BLaER1 treated with 17β-estradiol and CSF1 and Interleukin-3, amounts not matched to agents 10 nM and 100 nM (cell line): ENCODE measurements at regions not wholly inside any gene's neighbourhood (a gene's known extent, or its start where the extent isn't known, plus 50 kb on each side); places are given as distances from the start of the nearest gene placed in this dataset.
"Not testable (repeated sequence)": the region's sequence is repeated elsewhere in the genome, so short reads cannot be mapped to it uniquely, and the experiment has no call there.

Experiments
- H3K27ac ChIP-seq, 11 experiments: shearing (Covaris generic); formaldehyde crosslinking; 2 replicates each; pipeline ENCODE4 v1.8.1; 2022
- H3K27me3 ChIP-seq, 11 experiments: shearing (Covaris generic); formaldehyde crosslinking; 2 replicates each; pipeline ENCODE4 v1.8.1; 2022
- H3K36me3 ChIP-seq, 11 experiments: shearing (Covaris generic); formaldehyde crosslinking; 2 replicates each; pipeline ENCODE4 v1.8.1; 2022
- H3K4me1 ChIP-seq, 10 experiments: shearing (Covaris generic); formaldehyde crosslinking; 2 replicates each; pipeline ENCODE4 v1.8.1; 2022
- H3K4me2 ChIP-seq, 11 experiments: shearing (Covaris generic); formaldehyde crosslinking; 2 replicates each; pipeline ENCODE4 v1.8.1; 2022
- H3K4me3 ChIP-seq, 10 experiments: shearing (Covaris generic); formaldehyde crosslinking; 2 replicates each; pipeline ENCODE4 v1.8.1; 2022
- H3K9ac ChIP-seq, 11 experiments: shearing (Covaris generic); formaldehyde crosslinking; 2 replicates each; pipeline ENCODE4 v1.8.1; 2022
- H3K9me3 ChIP-seq, 11 experiments: shearing (Covaris generic); formaldehyde crosslinking; replicated peaks in 1 of 11; 2 replicates each; pipeline ENCODE4 v1.8.1; 2022
- H4K20me1 ChIP-seq, 11 experiments: shearing (Covaris generic); formaldehyde crosslinking; 2 replicates each; pipeline ENCODE4 v1.8.1; 2022
- Cebpa-rat ChIP-seq, 11 experiments: shearing (Covaris generic); IDR thresholded peaks; 2 replicates each; pipeline ENCODE4 v1.8.1; 2022

DNA sequence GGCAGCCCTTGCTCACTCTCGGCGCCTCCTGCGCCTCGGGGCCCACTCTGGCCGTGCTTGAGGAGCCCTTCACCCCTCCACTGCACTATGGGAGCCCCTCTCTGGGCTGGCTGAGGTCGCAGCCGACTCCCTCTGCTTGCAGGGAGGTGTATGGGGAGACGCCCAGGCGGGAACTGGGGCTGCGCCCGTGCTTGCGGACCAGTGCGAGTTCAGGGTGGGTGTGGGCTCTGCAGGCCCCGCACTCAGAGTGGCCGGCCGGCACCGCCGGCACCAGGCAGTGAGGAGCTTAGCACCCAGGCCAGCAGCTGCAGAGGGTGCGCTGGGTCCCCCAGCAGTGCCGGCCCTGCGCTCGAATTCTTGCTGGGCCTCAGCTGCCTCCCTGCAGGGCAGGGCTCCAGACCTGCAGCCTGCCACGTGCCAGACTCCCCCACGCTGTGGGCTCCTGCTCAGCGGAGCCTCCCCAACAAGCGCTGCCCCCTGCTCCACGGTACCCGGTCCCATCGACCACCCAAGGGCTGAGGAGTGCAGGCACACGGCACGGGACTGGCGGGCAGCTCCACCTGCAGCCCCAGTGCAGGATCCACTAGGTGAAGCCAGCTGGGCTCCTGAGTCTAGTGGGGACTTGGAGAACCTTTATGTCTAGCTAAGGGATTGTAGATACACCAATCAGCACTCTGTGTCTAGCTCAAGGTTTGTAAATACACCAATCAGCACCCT is 54.0 kb upstream of the WWC2 start:
- not testable (repeated sequence) for H4K20me1 ChIP-seq, H3K27me3 ChIP-seq, H3K9ac ChIP-seq, H3K36me3 ChIP-seq, H3K4me2 ChIP-seq, H3K27ac ChIP-seq, H3K4me1 ChIP-seq, H3K4me3 ChIP-seq
- peaks cover 10 to 33% (median 23%) of the 10 kb centered on the region in 11 experiments for H3K9me3 ChIP-seq

GRCh38 chr4:183038436-183038835 is 60.6 kb upstream of the WWC2 start:
- no peak for TF ChIP-seq Cebpa-rat (IDR thresholded peaks at IDR 0.05)
- H3K4me2 ChIP-seq, result no peak overlapping the region
- H3K4me1 ChIP-seq, result no peaks in the 10 kb centered on the region
- no peak overlapping the region for H3K9ac ChIP-seq
- H3K27ac ChIP-seq, result no peak overlapping the region
- no peak overlapping the region for H3K4me3 ChIP-seq
- no peaks in the 10 kb centered on the region for H3K27me3 ChIP-seq
- H4K20me1 ChIP-seq, result no peaks in the 10 kb centered on the region
- H3K9me3 ChIP-seq, result peaks cover 0 to 8% (median 0%) of the 10 kb centered on the region in 11 experiments; a peak in 2 of 22 replicates
- H3K36me3 ChIP-seq, result no peaks in the 10 kb centered on the region

- no peaks in the 10 kb centered on the region for H3K9me3 ChIP-seq
- H3K4me1 ChIP-seq, result no peaks in the 10 kb centered on the region
- TF ChIP-seq Cebpa-rat (IDR thresholded peaks at IDR 0.05), result no peak
- no peaks in the 10 kb centered on the region for H4K20me1 ChIP-seq
- no peak overlapping the region for H3K9ac ChIP-seq
- no peaks in the 10 kb centered on the region for H3K36me3 ChIP-seq
- no peak overlapping the region for H3K4me3 ChIP-seq
- no peaks in the 10 kb centered on the region for H3K27me3 ChIP-seq
- no peak overlapping the region for H3K27ac ChIP-seq
- no peak overlapping the region for H3K4me2 ChIP-seq
Measured at GRCh38 chr4:183035726-183036415, 63.2 kb upstream of the WWC2 start.

GRCh38 chr4:183035256-183035655 is 63.8 kb upstream of the WWC2 start:
- H3K9me3 ChIP-seq, result no peaks in the 10 kb centered on the region
- no peaks in the 10 kb centered on the region for H3K27me3 ChIP-seq
- TF ChIP-seq Cebpa-rat (IDR thresholded peaks at IDR 0.05), result no peak
- H3K9ac ChIP-seq, result no peak overlapping the region
- no peak overlapping the region for H3K27ac ChIP-seq
- no peaks in the 10 kb centered on the region for H3K36me3 ChIP-seq
- H3K4me3 ChIP-seq, result no peak overlapping the region
- H3K4me2 ChIP-seq, result no peak overlapping the region
- no peaks in the 10 kb centered on the region for H3K4me1 ChIP-seq
- H4K20me1 ChIP-seq, result no peaks in the 10 kb centered on the region

- H3K36me3 ChIP-seq, result no peaks in the 10 kb centered on the region
- H3K4me2 ChIP-seq, result no peak overlapping the region
- no peaks in the 10 kb centered on the region for H4K20me1 ChIP-seq
- H3K9me3 ChIP-seq, result no peaks in the 10 kb centered on the region
- no peaks in the 10 kb centered on the region for H3K27me3 ChIP-seq
- H3K4me1 ChIP-seq, result no peaks in the 10 kb centered on the region; a peak in 1 of 20 replicates
- no peak overlapping the region for H3K9ac ChIP-seq
- H3K4me3 ChIP-seq, result no peak overlapping the region
- TF ChIP-seq Cebpa-rat (IDR thresholded peaks at IDR 0.05), result no peak
- H3K27ac ChIP-seq, result no peak overlapping the region
Measured at GRCh38 chr4:183030823-183031222, 68.2 kb upstream of the WWC2 start.

DNA sequence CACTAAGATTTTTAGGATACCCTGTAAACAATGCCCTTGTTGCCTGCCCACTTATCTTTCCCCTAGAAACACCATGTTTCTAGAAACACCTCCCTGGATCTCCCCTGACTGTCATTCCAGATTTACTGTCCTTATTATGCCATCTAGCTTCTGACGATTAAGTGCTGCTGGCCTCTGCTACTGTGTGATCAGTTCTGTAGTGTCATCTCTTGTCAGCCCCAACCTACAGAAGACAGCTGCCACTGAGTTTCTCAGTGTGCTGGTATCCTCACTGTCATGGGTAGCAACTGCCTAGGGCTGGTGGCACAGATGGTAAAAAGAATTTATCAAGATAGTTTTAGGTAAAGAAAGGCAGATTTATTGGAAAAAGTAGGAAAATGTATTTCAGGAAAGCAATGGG is 68.7 kb upstream of the WWC2 start:
- Histone ChIP-seq H3K4me1 (no peaks in the 10 kb centered on the region; a peak in 1 of 20 replicates), H3K4me3 (no peak overlapping the region), H3K9me3 (no peaks in the 10 kb centered on the region), H3K36me3 (no peaks in the 10 kb centered on the region), H3K27me3 (no peaks in the 10 kb centered on the region), H3K27ac (no peak overlapping the region), H3K9ac (no peak overlapping the region), H3K4me2 (no peak overlapping the region), H4K20me1 (no peaks in the 10 kb centered on the region)
- TF ChIP-seq Cebpa-rat (IDR thresholded peaks at IDR 0.05), result no peak

DNA sequence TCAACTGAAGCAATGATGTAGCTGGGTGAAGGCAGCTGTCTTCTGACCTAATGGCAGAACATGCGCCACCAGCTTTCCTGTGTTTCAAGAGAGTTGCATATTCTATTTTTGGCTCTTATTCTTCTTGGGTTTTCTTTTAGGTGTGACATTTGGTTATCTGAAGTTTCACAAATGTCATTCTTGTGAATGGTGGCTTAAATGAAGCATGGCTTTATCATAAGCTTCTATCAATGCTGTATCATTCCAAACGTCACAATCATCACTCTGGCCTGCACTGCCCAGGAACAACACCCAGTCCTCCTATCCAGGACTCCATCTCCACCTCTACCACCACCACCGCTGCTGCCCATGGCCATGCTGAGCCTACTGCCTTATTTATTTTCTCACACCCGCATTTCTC is 69.7 kb upstream of the WWC2 start:
- H3K27ac ChIP-seq, result no peak overlapping the region

DNA sequence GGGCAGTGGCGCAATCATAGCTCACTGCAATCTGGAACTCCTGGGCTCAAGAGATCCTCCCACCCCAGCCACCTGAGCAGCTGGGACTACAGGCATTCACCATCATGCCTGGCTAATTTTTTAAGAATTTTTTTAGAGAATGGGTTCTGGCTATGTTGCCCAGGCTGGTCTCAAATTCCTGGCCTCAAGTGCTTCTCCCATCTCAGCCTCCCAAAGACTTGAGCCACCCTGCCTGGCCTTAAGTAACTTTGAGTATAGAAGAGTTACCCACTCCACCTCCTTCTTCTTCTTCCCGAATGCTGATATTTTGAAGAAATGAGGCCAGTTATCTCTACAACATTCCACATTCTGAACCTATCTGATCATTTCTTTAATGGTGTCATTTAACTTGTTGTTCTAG is 72.4 kb upstream of the WWC2 start:
- no peak overlapping the region for H3K4me3 ChIP-seq
- H3K4me1 ChIP-seq, result no peaks in the 10 kb centered on the region; a peak in 1 of 20 replicates
- no peaks in the 10 kb centered on the region for H3K36me3 ChIP-seq
- no peak for TF ChIP-seq Cebpa-rat (IDR thresholded peaks at IDR 0.05)
- H3K9ac ChIP-seq, result no peak overlapping the region
- no peaks in the 10 kb centered on the region for H3K9me3 ChIP-seq
- H3K27me3 ChIP-seq, result no peaks in the 10 kb centered on the region
- no peaks in the 10 kb centered on the region for H4K20me1 ChIP-seq
- no peak overlapping the region for H3K4me2 ChIP-seq
- H3K27ac ChIP-seq, result no peak overlapping the region

More for the DNA sequence above, 69.7 kb upstream of the WWC2 start:
- Histone ChIP-seq H3K36me3 (no peaks in the 10 kb centered on the region), H3K4me2 (no peak overlapping the region), H3K4me1 (no peaks in the 10 kb centered on the region; a peak in 1 of 20 replicates), H4K20me1 (no peaks in the 10 kb centered on the region), H3K27me3 (no peaks in the 10 kb centered on the region), H3K9me3 (no peaks in the 10 kb centered on the region), H3K4me3 (no peak overlapping the region), H3K9ac (no peak overlapping the region)
- TF ChIP-seq Cebpa-rat (IDR thresholded peaks at IDR 0.05), result no peak

DNA sequence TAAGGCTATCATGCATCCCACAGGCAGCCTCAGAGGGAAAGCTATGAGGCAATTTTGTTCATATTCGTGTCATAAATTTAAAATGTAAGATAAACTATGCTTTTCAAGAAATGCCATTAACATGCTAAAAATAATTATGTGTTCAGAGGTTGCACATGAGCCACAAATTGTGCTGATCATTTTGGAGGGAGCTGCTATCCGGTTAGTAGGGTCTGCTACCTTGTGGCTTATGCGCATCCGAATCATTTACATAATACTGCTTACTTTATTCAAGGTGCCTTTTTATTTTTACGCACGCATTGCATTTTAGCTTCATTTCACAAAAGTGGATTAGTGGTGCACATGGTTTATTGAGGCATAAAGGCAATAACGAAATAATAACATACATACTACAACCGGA is 76.4 kb upstream of the WWC2 start:
- no peak overlapping the region for H3K9ac ChIP-seq
- H3K4me1 ChIP-seq, result peaks cover 0 to 5% (median 4%) of the 10 kb centered on the region in 10 experiments; a peak in 16 of 20 replicates
- no peak overlapping the region for H3K27ac ChIP-seq
- H4K20me1 ChIP-seq, result no peaks in the 10 kb centered on the region
- no peaks in the 10 kb centered on the region for H3K36me3 ChIP-seq
- no peaks in the 10 kb centered on the region for H3K9me3 ChIP-seq
- H3K27me3 ChIP-seq, result no peaks in the 10 kb centered on the region
- TF ChIP-seq Cebpa-rat (IDR thresholded peaks at IDR 0.05), result no peak
- no peak overlapping the region for H3K4me3 ChIP-seq
- no peak overlapping the region for H3K4me2 ChIP-seq

GRCh38 chr4:183017962-183018361 is 81.1 kb upstream of the WWC2 start:
- H3K27ac ChIP-seq, result no peak overlapping the region
- no peaks in the 10 kb centered on the region for H3K27me3 ChIP-seq
- peaks cover 0 to 15% (median 9%) of the 10 kb centered on the region in 10 experiments; a peak in 16 of 20 replicates for H3K4me1 ChIP-seq
- H4K20me1 ChIP-seq, result no peaks in the 10 kb centered on the region
- peak overlapping the region in 9 of 11 experiments; percentile 3 to 60 (median 30); a peak in 13 of 22 replicates for H3K4me2 ChIP-seq
- no peak for TF ChIP-seq Cebpa-rat (IDR thresholded peaks at IDR 0.05)
- peaks cover 0 to 5% (median 0%) of the 10 kb centered on the region in 11 experiments; a peak in 2 of 22 replicates for H3K9me3 ChIP-seq
- H3K36me3 ChIP-seq, result no peaks in the 10 kb centered on the region
- H3K9ac ChIP-seq, result no peak overlapping the region
- H3K4me3 ChIP-seq, result no peak overlapping the region
